HEK293 (cell line): ENCODE measurements at regions not wholly inside any gene's neighbourhood (a gene's known extent, or its start where the extent isn't known, plus 50 kb on each side); places are given as distances from the start of the nearest gene placed in this dataset.

Experiments
- CTCF ChIA-PET: fragments of 350-600 bp; formaldehyde crosslinking; extraction: SDS; loops from one replicate; lab custom pipeline; 2021; ENCODE audit warnings: antibody characterized with exemption; lab: Yijun Ruan, JAX
- POLR2A ChIA-PET: fragments of 300-600 bp; formaldehyde crosslinking; extraction: SDS; loops from one replicate; lab custom pipeline; 2020; ENCODE audit warnings: antibody characterized with exemption, inconsistent platforms; lab: Yijun Ruan, JAX
- H3K27ac ChIP-seq: fragments of 200-500 bp; sonication (Bioruptor generic); 2 replicates; pipeline ENCODE4 v1.5.1; 2014; ENCODE audit warnings: low read depth, low read length, control low read depth, inconsistent platforms; ENCODE audit errors: extremely low read depth
- H3K36me3 ChIP-seq, 2 experiments: fragments of 200-500 bp in 1 of 2; sonication (Bioruptor generic) in 1 of 2; 1 replicate in 1 of 2; 2 replicates in 1 of 2; pipeline ENCODE4 v1.5.1; 2014 to 2017; ENCODE audit warnings: inconsistent platforms in 2 of 2, low read length in 2 of 2; ENCODE audit not compliant: control insufficient read depth in 2 of 2, insufficient read depth in 1 of 2
- H3K4me1 ChIP-seq: fragments of 200-500 bp; sonication (Bioruptor generic); 2 replicates; pipeline ENCODE4 v1.5.1; 2014; ENCODE audit warnings: mild to moderate bottlenecking, low read length, inconsistent platforms; ENCODE audit not compliant: control insufficient read depth, insufficient read depth
- H3K4me3 ChIP-seq: 2 replicates; pipeline ENCODE4 v1.5.1; 2011; ENCODE audit warnings: low read depth, mild to moderate bottlenecking, control low read depth, low read length, moderate library complexity
- H3K9me3 ChIP-seq: fragments of 200-500 bp; sonication (Bioruptor generic); 2 replicates; pipeline ENCODE4 v1.5.1; 2014; ENCODE audit warnings: low read depth, low read length, inconsistent platforms; ENCODE audit not compliant: control insufficient read depth, insufficient read depth
- BCL6B ChIP-seq: fragments of 450-650 bp; formaldehyde crosslinking; IDR thresholded peaks from 2 replicates; pipeline ENCODE4 v1.5.1; 2017; ENCODE audit warnings: missing biosample characterization, missing genetic modification characterization
- MEIS1 ChIP-seq: sonication (generic); formaldehyde crosslinking; IDR thresholded peaks from 2 replicates; pipeline ENCODE4 v1.8.1; 2022; ENCODE audit warnings: missing genetic modification reagents, mild to moderate bottlenecking, borderline replicate concordance
- PRDM4 ChIP-seq: fragments of 450-650 bp; formaldehyde crosslinking; IDR thresholded peaks from 2 replicates; pipeline ENCODE4 v1.5.1; 2017; ENCODE audit warnings: missing biosample characterization, missing genetic modification characterization
- RBAK ChIP-seq: fragments of 450-650 bp; formaldehyde crosslinking; IDR thresholded peaks from 2 replicates; pipeline ENCODE4 v1.5.1; 2016; ENCODE audit warnings: missing biosample characterization, missing genetic modification characterization
- TCF7L2 ChIP-seq: IDR thresholded peaks from 2 replicates; pipeline ENCODE4 v1.6.1; 2011; ENCODE audit warnings: low read depth, mild to moderate bottlenecking, inconsistent platforms, low read length, moderate library complexity, borderline replicate concordance
- YY1 ChIP-seq: fragments of 450-650 bp; formaldehyde crosslinking; IDR thresholded peaks from 2 replicates; pipeline ENCODE4 v1.5.1; 2018; ENCODE audit warnings: missing biosample characterization, missing genetic modification characterization
- ZNF114 ChIP-seq: fragments of 450-650 bp; formaldehyde crosslinking; IDR thresholded peaks from 2 replicates; pipeline ENCODE4 v1.5.0; 2017; ENCODE audit warnings: missing biosample characterization, missing genetic modification characterization
- ZNF211 ChIP-seq: fragments of 450-650 bp; formaldehyde crosslinking; IDR thresholded peaks from 2 replicates; pipeline ENCODE4 v1.5.1; 2016; ENCODE audit warnings: low read depth, missing biosample characterization, missing genetic modification characterization
- ZNF311 ChIP-seq: fragments of 450-650 bp; formaldehyde crosslinking; IDR thresholded peaks from 2 replicates; pipeline ENCODE4 v1.5.1; 2017; ENCODE audit warnings: missing biosample characterization, missing genetic modification characterization, borderline replicate concordance
- ZNF404 ChIP-seq: fragments of 450-650 bp; formaldehyde crosslinking; IDR thresholded peaks from 2 replicates; pipeline ENCODE4 v1.5.1; 2017; ENCODE audit warnings: missing biosample characterization, missing genetic modification characterization
- ZNF544 ChIP-seq: fragments of 450-650 bp; formaldehyde crosslinking; IDR thresholded peaks from 2 replicates; pipeline ENCODE4 v1.5.0; 2017; ENCODE audit warnings: missing biosample characterization, missing genetic modification characterization
- ZNF626 ChIP-seq: fragments of 450-650 bp; sonication (Bioruptor Pico); formaldehyde crosslinking; IDR thresholded peaks from 2 replicates; pipeline ENCODE4 v1.5.1; 2018; ENCODE audit warnings: missing biosample characterization, missing genetic modification characterization, inconsistent platforms
- TF ChIP-seq, protein P1 (sequence below): fragments of 450-650 bp; formaldehyde crosslinking; IDR thresholded peaks from 2 replicates; pipeline ENCODE4 v1.5.1; 2016; ENCODE audit warnings: missing biosample characterization, missing genetic modification characterization
- TF ChIP-seq, protein P2 (sequence below): fragments of 450-650 bp; formaldehyde crosslinking; IDR thresholded peaks from 2 replicates; pipeline ENCODE4 v1.5.1; 2016; ENCODE audit warnings: missing biosample characterization, missing genetic modification characterization
- TF ChIP-seq, protein P3 (sequence below): fragments of 450-650 bp; formaldehyde crosslinking; IDR thresholded peaks from 2 replicates; pipeline ENCODE4 v1.5.1; 2016; ENCODE audit warnings: missing biosample characterization, missing genetic modification characterization

- CTCF ChIA-PET, result interaction anchor here (0.9 kb wide), 1 partner anchor 342 kb away, joined by 3 read pairs; no protein-coding TSS in a partner anchor
- H3K9me3 ChIP-seq, result no peaks in the 10 kb centered on the region
- no peak for TF ChIP-seq MEIS1
- TF ChIP-seq ZNF114, result no peak
- no peak for TF ChIP-seq ZNF404
- TF ChIP-seq, protein P1, sequence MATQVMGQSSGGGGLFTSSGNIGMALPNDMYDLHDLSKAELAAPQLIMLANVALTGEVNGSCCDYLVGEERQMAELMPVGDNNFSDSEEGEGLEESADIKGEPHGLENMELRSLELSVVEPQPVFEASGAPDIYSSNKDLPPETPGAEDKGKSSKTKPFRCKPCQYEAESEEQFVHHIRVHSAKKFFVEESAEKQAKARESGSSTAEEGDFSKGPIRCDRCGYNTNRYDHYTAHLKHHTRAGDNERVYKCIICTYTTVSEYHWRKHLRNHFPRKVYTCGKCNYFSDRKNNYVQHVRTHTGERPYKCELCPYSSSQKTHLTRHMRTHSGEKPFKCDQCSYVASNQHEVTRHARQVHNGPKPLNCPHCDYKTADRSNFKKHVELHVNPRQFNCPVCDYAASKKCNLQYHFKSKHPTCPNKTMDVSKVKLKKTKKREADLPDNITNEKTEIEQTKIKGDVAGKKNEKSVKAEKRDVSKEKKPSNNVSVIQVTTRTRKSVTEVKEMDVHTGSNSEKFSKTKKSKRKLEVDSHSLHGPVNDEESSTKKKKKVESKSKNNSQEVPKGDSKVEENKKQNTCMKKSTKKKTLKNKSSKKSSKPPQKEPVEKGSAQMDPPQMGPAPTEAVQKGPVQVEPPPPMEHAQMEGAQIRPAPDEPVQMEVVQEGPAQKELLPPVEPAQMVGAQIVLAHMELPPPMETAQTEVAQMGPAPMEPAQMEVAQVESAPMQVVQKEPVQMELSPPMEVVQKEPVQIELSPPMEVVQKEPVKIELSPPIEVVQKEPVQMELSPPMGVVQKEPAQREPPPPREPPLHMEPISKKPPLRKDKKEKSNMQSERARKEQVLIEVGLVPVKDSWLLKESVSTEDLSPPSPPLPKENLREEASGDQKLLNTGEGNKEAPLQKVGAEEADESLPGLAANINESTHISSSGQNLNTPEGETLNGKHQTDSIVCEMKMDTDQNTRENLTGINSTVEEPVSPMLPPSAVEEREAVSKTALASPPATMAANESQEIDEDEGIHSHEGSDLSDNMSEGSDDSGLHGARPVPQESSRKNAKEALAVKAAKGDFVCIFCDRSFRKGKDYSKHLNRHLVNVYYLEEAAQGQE (tag by site-specific recombination), result no peak
- TF ChIP-seq, protein P2, sequence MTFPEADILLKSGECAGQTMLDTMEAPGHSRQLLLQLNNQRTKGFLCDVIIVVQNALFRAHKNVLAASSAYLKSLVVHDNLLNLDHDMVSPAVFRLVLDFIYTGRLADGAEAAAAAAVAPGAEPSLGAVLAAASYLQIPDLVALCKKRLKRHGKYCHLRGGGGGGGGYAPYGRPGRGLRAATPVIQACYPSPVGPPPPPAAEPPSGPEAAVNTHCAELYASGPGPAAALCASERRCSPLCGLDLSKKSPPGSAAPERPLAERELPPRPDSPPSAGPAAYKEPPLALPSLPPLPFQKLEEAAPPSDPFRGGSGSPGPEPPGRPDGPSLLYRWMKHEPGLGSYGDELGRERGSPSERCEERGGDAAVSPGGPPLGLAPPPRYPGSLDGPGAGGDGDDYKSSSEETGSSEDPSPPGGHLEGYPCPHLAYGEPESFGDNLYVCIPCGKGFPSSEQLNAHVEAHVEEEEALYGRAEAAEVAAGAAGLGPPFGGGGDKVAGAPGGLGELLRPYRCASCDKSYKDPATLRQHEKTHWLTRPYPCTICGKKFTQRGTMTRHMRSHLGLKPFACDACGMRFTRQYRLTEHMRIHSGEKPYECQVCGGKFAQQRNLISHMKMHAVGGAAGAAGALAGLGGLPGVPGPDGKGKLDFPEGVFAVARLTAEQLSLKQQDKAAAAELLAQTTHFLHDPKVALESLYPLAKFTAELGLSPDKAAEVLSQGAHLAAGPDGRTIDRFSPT (tag by site-specific recombination), result no peak
- no peak for TF ChIP-seq ZNF544 (tag by site-specific recombination)
- no peak for TF ChIP-seq TCF7L2
- TF ChIP-seq RBAK (tag by site-specific recombination), result no peak
- no peak for TF ChIP-seq ZNF626 (tag by site-specific recombination)
- TF ChIP-seq BCL6B, result no peak
- TF ChIP-seq ZNF311 (tag by site-specific recombination), result no peak
- TF ChIP-seq, all 188 proteins: peak for 0
- POLR2A ChIA-PET, result no interaction called here
- Histone ChIP-seq H3K36me3 (no peaks in the 10 kb centered on the region), H3K4me3 (no peak overlapping the region), H3K27ac (no peak overlapping the region), H3K4me1 (no peaks in the 10 kb centered on the region)
These were observed 292.5 kb downstream of the ETAA1 start for GRCh38 chr2:67689651-67690050.

DNA sequence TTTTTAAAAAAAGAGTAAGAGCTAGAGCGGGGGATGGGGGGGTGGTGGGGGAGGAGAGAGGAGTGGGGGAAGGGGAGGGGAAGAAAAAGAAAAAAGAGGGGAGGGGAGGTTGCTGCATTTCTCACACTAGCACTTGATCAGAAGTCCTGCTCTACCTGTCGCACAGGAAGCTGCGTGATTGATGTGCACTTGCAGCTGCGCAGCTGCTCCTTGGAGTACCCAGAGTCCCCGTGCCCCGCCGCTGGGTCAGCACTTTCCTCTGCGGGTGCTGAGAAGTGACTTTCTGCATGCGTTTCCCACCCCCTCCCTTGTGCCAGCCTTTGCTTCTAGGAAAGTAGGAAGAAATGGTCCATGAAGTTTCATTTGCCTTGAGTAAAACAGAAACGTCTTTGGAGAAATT, 297.3 kb downstream of the ETAA1 start:
- ChIA-PET POLR2A (no interaction called here), CTCF (no interaction called here)
- Histone ChIP-seq H3K4me3 (no peak overlapping the region), H3K9me3 (no peaks in the 10 kb centered on the region), H3K27ac (no peak overlapping the region), H3K4me1 (no peaks in the 10 kb centered on the region), H3K36me3 (no peaks in the 10 kb centered on the region)
- TF ChIP-seq, protein P3, sequence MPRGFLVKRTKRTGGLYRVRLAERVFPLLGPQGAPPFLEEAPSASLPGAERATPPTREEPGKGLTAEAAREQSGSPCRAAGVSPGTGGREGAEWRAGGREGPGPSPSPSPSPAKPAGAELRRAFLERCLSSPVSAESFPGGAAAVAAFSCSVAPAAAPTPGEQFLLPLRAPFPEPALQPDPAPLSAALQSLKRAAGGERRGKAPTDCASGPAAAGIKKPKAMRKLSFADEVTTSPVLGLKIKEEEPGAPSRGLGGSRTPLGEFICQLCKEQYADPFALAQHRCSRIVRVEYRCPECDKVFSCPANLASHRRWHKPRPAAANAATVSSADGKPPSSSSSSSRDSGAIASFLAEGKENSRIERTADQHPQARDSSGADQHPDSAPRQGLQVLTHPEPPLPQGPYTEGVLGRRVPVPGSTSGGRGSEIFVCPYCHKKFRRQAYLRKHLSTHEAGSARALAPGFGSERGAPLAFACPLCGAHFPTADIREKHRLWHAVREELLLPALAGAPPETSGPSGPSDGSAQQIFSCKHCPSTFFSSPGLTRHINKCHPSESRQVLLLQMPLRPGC, result no peak
- TF ChIP-seq PRDM4 (tag by site-specific recombination) (no peak), YY1 (tag by site-specific recombination) (no peak), ZNF211 (no peak)
